ENCODE measurements at regions not wholly inside any gene's neighbourhood (a gene's known extent, or its start where the extent isn't known, plus 50 kb on each side); places are given as distances from the start of the nearest gene placed in this dataset.
A peak's percentile ranks its signal among the peaks of the same experiment; 100 is the strongest.

DNA sequence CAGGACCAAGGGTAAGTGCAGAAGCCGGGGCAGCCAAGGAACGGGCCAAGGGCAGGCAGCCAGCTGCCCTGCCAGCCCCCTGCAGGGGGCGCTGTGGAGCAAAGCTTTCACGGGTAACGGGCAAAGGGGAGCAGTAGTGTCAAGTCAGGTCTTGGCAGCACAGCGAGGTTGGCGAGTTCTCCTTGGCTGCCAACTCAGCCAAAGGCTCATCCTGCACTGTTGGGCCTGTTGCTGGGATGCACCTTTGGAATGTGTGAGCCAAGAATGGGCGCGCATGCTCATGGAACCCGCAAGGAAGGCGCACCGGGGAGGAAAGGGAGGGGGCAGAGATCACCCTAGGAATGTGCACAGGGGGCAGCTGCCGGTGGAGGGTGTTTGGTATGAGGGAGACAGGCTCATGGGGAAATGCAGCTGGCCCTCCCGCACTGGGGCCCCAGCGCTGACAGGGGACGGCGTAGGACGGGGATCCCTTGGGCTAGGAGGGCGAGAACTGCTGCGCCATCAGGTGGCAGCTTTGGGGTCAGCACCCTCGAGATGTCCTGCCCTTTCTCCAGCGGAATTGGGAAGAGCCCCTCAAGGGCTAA lies 138.0 kb downstream of the ASCL4 start:
- no peak overlapping the region for H3K27ac Mint-ChIP-seq (ENCODE audit: unreplicated experiment)
- peaks cover 67% of the 10 kb centered on the region for H3K27me3 Mint-ChIP-seq (ENCODE audit: low read depth)
- TF ChIP-seq, protein P1, sequence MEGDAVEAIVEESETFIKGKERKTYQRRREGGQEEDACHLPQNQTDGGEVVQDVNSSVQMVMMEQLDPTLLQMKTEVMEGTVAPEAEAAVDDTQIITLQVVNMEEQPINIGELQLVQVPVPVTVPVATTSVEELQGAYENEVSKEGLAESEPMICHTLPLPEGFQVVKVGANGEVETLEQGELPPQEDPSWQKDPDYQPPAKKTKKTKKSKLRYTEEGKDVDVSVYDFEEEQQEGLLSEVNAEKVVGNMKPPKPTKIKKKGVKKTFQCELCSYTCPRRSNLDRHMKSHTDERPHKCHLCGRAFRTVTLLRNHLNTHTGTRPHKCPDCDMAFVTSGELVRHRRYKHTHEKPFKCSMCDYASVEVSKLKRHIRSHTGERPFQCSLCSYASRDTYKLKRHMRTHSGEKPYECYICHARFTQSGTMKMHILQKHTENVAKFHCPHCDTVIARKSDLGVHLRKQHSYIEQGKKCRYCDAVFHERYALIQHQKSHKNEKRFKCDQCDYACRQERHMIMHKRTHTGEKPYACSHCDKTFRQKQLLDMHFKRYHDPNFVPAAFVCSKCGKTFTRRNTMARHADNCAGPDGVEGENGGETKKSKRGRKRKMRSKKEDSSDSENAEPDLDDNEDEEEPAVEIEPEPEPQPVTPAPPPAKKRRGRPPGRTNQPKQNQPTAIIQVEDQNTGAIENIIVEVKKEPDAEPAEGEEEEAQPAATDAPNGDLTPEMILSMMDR (conservative IDR thresholded peaks at IDR 0.05) = peak; percentile 74
- H3K4me3 Mint-ChIP-seq = peak overlapping the region; percentile 79
- H3K36me3 Mint-ChIP-seq (ENCODE audit: low read depth) = no peaks in the 10 kb centered on the region
- DNase-seq (ENCODE audit: low read depth, low spot score) = peak; percentile 63
- H3K4me1 Mint-ChIP-seq = peaks cover 6% of the 10 kb centered on the region
- H3K9me3 Mint-ChIP-seq = no peaks in the 10 kb centered on the region

DNA sequence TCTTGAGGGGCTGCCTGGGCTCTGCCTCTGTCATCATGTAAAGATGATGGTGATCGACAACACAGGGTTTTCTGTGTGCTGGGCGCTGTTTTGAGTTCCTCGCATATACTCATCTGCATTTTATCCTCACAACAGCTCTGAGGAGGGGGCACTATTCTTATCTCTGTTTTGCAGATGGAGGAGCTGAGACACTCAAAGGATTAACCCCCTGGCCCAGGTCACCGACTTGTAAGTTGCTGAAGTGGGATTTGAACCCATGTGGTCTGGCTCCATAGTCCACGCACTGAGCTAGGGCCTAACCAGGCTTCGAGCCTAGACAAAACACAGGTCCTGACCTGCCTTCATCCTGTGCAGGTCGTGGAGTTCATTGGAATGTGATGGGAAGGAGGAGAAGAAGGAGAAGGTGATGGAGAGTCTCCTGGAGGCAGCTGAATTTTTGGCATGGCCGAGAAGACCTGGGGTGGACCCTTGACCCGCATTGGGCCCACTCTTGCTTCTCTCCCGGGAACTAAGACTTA lies 140.0 kb downstream of the ASCL4 start:
- H3K27ac Mint-ChIP-seq (ENCODE audit: unreplicated experiment) = no peak overlapping the region
- no peak for DNase-seq (ENCODE audit: low read depth, low spot score)
- no peaks in the 10 kb centered on the region for H3K36me3 Mint-ChIP-seq (ENCODE audit: low read depth)
- H3K27me3 Mint-ChIP-seq (ENCODE audit: low read depth) = peaks cover 67% of the 10 kb centered on the region
- TF ChIP-seq, protein P1 (conservative IDR thresholded peaks at IDR 0.05) = no peak
- H3K9me3 Mint-ChIP-seq = no peaks in the 10 kb centered on the region
- H3K4me1 Mint-ChIP-seq = peaks cover 6% of the 10 kb centered on the region
- H3K4me3 Mint-ChIP-seq = no peak overlapping the region

DNA sequence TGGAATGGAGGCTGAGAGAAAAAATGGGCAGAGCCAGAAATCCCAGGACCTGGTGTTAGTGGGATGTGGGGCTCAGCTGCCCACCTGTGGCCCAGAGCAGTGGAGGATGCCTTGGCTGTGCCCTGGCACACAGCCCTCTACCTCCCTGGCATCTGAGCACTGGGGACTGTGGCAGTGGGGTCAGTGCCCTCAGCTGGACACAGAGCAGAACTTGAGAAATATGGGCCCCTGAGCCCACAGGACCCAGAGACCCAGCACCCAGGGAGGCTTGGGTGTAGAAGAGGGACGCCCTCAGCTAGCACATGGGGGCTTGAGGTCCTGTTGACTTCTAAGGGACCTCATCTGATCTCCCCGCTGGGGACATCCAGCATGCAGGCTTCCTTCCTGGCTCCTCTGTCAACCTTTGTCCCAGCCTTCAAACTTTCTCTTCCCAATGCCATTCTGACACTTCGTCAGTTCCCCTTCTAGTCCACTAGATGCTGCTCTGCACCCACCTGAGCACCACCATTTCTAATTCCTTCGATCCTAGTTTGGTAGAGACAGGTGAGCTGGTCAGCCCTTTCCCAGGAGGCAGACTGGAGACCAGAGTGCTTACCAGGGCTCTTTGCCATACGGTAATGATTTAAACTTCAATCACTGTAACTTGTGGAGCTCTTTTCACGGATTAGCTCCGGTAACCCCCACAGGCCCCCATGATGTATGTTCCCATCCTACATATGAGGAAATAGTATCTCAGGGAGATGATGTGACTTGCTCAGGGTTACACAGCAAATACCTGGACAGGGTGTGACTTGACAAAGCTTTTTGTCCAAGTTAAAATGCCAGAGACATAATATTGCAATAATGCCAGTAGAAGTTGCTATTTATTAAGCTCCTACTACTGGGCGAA lies 143.7 kb downstream of the ASCL4 start:
- H3K4me3 Mint-ChIP-seq = no peak overlapping the region
- H3K27ac Mint-ChIP-seq (ENCODE audit: unreplicated experiment) = no peak overlapping the region
- TF ChIP-seq, protein P1 (conservative IDR thresholded peaks at IDR 0.05) = peak; percentile 74

DNA sequence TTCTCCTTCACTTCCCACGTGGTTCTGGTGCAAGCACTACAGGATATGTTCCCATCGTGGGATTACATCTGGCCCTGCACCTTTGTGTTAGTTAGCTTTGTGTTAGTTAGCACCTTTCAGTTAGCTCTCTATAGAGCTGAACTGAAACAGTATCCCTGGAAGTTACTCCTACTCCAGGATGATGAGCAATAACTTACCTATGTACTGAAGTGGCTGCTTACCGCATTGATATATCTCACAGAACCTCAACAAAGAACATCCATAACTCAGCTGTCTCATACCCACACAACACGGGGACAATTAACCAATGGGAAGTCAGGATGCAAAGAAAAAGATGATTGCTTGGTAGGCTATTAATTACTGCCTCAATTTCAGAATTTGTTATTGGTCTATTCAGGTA lies 146.6 kb downstream of the ASCL4 start:
- Mint-ChIP-seq H3K27me3 (ENCODE audit: low read depth) (peaks cover 80% of the 10 kb centered on the region), H3K4me1 (no peaks in the 10 kb centered on the region), H3K9me3 (peaks cover 3% of the 10 kb centered on the region), H3K27ac (ENCODE audit: unreplicated experiment) (no peak overlapping the region), H3K4me3 (no peak overlapping the region), H3K36me3 (ENCODE audit: low read depth) (no peaks in the 10 kb centered on the region)
- no peak for DNase-seq (ENCODE audit: low read depth, low spot score)
- TF ChIP-seq, protein P1 (conservative IDR thresholded peaks at IDR 0.05) = no peak

More for the DNA sequence above, 143.7 kb downstream of the ASCL4 start:
- H3K27me3 Mint-ChIP-seq (ENCODE audit: low read depth) = peaks cover 78% of the 10 kb centered on the region
- no peaks in the 10 kb centered on the region for H3K9me3 Mint-ChIP-seq
- no peaks in the 10 kb centered on the region for H3K36me3 Mint-ChIP-seq (ENCODE audit: low read depth)
- no peaks in the 10 kb centered on the region for H3K4me1 Mint-ChIP-seq
- no peak for DNase-seq (ENCODE audit: low read depth, low spot score)

DNA sequence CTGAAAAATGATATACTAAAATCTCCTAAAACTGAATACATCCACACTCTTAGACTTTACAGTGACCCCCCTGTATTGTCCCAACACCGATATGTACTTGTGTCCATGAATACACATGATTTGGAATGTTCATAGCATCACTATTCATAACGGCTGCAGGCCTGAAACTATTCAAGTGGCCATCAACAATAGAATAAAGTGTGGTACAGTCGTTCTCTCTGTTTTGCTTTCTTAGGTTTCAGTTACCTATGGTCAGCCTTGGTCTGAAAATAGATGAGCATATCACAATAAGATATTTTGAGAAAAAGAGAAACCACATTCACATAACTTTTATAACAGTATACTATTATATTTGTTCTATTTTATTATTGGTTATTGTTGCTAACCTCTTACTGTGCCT lies 150.6 kb downstream of the ASCL4 start:
- TF ChIP-seq, protein P1 (conservative IDR thresholded peaks at IDR 0.05) = no peak
- no peak for DNase-seq (ENCODE audit: low read depth, low spot score)
- Mint-ChIP-seq H3K27me3 (ENCODE audit: low read depth) (peaks cover 69% of the 10 kb centered on the region), H3K36me3 (ENCODE audit: low read depth) (no peaks in the 10 kb centered on the region), H3K27ac (ENCODE audit: unreplicated experiment) (no peak overlapping the region), H3K4me3 (no peak overlapping the region), H3K4me1 (no peaks in the 10 kb centered on the region), H3K9me3 (peaks cover 3% of the 10 kb centered on the region)
